NCI-H774 (cell line): ENCODE measurements at regions not wholly inside any gene's neighbourhood (a gene's known extent, or its start where the extent isn't known, plus 50 kb on each side); places are given as distances from the start of the nearest gene placed in this dataset.
A peak's percentile ranks its signal among the peaks of the same experiment; 100 is the strongest.

Experiments used
- DNase-seq: peaks from one replicate; lab custom pipeline; 2025; lab: John Stamatoyannopoulos, UW

DNA sequence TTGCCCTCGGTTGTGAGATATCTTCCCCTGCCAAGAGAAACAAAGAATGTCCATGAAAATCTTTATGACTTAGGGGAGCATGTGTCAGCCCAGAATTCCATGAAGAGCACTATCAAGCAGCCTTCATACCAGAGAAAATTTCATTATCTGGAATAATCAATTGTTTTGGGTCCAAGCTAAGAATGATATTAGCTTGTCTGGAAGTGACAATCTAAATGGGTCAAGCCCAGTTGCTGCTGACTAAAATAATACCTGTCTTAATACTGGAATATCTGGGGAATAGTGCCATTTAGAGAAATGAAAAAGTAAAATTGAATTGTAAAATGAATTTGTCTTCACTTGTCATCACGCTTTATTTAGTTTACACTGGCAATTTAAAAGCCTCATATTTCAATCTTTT, 407.4 kb downstream of the PLA2G4A start:
- DNase-seq = no peak

DNA sequence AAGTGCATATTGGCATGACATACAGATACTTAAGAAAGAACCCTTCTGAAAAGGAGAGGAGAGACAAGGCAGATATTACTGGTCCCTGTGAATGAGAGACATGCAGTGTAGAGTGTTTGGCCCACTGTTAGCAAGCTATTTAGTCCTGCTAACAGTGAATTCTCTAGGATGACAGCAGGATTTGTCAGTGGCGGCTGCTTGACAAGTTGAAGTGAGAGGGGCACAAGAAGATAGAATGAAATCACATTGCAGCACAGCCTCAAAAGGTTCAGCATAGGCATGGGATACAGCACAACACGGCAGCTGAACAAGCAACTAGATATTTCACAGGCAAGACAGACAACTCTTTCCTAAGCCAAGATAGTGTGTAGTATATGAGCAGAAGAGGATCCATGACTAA, 407.9 kb downstream of the PLA2G4A start:
- DNase-seq = no peak

DNA sequence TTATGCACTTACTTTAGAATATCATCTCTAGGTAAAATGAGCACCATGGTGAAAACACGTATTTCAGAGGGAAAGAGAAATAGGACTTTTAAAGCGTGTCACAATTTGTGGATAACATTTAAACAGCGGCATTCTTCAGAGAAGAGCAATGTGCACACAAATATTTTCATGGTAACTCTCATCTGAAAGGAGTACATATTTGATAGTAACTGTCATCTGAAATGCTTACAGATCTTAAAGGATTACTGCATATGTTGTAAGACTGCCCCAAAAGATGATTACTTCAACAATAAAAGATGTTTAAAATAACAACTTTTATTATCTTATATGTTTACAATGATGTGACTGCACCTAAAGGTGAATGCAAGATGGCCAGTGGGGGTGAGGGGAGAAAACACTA, 408.8 kb downstream of the PLA2G4A start:
- no peak for DNase-seq

DNA sequence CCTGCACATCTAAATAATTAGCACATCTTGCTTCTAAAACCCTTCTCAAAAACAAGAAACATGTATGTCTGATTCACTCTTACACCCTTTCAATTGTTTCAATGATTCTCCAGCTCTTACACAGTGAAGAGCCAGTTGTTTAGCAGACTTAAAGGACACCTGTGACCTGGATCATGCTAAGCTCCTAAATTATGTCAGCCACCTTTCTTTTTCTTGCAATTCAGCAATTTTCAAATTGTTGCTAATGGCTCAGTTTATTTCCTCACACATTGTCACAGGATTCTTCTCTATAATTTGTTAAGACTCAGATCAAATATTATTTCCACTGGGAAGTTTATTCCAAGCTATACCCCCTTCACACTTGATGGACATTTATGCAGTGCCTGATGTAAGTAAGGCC, 413.2 kb downstream of the PLA2G4A start:
- DNase-seq = no peak

DNA sequence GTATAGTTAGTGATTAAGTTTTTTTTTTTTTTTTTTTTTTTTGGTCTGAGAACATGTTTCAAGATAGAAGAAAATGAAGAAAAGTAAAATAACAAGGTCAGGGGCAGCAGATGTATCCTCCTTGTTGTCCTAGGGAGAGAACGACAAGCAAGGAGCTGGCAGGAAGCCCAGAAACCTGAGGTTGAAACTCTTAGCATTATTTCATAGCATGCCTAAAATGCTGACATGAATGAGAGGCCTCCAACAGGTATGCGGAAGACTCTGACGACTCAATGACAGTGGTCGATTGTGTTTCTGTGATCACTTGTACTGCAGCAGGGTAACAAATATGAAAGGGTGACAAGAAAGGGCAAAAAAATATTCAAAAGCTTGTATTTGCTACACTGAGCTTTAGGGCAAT, 415.9 kb downstream of the PLA2G4A start:
- no peak for DNase-seq

DNA sequence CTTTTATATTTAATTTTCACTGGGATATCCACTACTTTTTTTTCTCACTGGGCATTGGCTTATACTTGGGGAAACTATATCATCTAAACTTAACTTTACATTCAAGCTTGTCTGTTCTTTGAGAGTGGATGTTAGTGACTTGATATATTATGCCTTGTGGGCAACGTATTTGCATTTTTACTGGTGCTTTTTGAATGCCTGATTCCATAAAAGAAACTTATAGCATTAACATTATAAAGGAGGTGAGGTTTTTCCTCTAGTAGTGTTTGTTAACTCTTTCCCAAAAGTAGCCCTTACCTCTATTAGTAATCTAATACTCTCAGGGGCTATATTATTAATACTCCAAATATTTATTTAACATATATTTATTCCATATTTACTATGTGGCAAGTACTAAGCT, 416.5 kb downstream of the PLA2G4A start:
- DNase-seq = no peak

DNA sequence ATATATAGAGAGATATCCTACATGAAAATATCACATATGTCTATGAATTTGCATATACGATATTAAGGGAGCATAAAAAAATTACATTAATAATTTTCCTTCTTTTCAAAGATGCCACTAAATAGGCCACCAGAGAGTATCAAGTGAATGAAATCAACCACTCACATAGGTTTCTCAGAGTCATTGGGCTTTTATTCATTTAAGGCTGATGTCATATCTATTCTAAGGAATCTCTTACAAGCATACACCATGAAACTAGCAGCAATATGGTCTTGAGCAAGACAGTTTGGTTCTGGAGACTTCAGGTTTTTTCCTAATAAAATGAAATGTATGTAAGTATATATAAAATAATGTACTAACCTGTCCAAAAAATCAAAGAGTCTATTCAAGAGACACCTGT, 420.4 kb downstream of the PLA2G4A start:
- DNase-seq = no peak

DNA sequence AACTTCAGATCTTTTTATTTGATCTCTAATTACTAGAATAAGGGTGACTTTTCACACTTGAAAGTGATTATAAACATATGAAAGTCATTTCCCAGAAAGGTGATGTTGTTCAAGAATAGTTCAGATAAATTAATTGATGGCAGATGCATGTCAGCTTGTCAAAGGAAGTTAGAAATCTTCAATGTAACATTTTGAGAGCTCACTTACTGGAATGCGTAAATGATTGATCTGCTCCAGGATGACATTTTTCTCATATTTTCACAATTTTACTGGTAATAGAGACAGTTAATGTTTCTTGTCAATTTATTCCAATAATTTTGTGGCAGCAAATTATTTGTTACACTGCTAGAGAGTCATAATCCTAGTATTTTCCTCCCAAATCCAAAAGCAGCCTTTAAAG, 424.2 kb downstream of the PLA2G4A start:
- DNase-seq = no peak

DNA sequence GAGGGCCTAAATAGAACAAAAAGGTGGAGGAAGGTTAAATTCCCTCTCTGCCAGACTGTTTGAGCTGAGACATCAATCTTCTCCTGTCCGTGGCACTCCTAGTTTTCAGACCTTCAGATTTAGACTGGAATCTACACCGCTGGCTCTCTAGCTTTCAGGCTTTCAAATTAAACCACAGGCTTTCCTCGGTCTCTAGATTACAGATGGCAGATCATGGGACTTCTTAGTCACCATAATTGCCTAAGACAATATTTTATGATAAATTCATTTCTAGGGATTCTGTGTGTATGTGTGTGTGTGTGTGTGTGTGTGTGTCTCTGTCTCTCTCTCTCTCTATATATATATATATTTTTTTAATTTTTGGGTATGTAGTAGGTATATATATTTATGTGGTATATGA, 428.7 kb downstream of the PLA2G4A start:
- DNase-seq = no peak

DNA sequence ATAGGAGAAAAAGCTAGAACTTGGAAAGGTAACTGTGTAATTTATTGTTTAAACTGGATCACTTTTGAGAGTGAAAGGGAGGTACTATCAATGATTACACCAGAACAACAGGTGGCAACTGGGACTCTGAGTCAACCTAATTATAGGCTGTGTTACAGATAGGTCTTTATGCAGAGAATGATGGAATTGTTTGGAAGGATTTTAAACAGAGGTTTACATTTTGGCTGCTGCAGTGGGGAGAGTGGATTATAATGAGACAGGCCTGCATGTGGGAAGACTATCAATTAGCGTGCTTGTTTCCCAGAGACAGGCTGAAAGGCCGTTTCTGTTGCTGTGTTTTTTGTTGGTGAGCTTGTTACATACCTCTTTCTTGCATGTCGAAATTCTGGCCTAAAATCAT, 432.9 kb downstream of the PLA2G4A start:
- DNase-seq = peak; percentile 47

DNA sequence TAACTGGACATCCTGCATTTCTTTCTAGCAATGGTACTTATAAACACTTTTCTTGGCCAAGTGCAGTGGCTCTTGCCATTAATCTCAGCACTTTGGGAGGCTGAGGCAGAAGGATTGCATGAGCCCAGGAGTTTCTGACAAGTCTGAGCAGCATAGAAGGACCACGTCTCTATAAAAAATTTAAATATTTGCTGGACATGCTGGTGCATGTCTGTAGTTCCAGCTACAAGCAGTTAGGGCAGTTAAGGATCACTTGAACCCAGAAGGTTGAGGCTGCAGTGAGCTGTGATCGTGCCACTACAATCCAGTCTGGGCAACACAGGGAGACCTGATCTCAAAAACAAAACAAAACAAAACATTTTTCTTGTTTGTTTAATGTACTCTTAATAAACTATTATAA, 434.0 kb downstream of the PLA2G4A start:
- peak; percentile 14 for DNase-seq

DNA sequence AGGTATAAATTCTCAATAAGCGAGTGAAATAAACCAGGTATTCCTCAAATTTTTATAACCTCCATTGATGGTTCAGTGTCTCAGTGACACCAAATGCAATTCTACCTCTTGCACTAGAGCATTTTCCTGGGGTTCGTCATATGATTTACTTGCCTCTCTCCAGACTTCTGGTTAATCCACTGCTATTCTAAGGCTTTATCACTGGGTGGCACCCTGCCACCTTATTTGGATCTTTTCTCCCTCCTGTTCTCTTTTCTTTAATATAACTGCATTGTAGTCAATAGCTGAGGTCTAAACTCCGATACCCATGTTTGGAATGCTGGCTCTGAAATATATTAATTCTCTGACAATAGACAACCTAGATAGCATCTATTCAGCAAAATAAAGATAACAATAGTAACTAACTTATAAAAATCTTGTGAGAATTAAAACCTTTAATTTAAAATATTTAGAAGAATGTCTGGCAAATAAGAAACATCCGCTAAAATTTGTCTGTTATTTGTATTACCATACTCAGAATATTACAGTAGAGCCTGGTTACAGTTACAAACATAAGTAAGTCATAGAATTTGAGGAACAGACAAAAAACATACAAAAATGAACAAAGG, 436.4 kb downstream of the PLA2G4A start:
- DNase-seq = peak; percentile 50

DNA sequence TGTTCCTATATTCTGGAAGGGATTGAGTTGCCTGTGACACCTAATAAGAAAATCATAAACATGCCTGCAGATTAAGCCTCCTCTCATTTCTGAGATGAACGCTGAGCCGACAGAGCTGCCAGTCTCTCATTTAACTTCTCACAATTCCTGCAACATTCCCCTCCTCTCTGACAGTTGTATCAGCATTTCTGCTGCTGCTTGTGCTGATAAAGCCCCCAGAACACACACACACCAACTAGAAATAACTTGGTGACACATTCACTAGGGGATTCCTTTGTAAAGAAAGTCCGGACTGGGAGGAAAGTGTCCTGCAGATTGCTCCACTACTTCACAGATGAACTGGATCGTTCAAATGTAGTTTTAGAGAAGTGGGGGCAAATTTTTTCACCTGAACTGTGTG, 437.3 kb downstream of the PLA2G4A start:
- DNase-seq = no peak

DNA sequence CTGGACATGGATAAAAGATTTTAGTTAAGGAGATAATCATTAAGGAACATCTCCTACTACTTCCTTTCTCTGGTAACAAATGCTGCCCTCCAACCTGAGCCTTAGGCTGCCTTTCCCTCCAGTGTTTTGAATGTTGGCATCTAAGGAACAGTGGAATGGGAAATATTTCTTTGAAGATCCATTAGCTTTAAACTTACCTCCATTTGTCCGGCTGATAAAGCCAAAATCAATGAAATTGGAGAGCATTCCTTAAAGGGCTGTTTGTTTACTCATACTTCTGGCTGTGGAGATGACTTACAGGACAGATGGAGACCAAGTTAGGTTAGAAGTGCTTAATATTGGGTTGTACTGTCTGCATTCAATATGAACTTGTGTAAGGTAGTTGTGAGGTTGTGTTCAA, 439.1 kb downstream of the PLA2G4A start:
- no peak for DNase-seq

DNA sequence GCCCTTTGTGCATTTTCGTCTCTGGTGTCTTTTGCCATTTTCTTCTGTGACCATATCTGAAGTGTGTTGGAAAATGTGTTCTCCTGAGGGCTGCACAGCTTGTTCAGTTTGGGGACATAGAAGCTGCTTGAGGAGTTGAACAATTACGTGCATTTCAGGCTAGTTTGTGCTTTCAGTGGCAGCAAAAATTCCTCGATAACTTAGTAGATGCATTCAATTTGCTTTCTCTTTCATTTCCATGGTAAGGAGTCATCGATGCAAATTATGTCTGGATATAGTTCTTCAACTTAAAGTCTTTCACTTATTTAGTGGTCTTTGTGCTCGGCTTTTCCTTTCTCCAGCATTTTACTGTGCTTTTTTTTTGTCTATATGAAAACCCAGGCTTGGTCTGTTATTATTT, 441.5 kb downstream of the PLA2G4A start:
- no peak for DNase-seq

DNA sequence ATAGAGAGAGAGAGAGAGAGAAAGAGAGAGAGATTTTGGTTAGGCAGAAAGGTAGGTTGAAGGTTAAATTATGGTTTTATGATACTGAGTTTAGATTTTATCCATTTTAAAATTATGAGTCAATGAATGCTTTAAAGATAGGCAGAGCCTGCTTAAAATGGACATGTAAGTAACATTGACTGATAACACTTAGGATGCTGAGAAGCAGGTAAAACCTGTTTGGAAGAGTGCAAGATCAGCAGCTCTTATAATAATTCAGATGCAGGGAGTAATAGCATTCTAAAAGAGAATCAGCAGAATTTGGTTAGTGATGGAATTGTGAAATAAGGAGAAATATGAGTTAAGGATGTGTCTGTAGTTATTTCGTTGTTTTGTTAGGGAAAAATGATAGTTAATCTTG, 446.6 kb downstream of the PLA2G4A start:
- DNase-seq = no peak

DNA sequence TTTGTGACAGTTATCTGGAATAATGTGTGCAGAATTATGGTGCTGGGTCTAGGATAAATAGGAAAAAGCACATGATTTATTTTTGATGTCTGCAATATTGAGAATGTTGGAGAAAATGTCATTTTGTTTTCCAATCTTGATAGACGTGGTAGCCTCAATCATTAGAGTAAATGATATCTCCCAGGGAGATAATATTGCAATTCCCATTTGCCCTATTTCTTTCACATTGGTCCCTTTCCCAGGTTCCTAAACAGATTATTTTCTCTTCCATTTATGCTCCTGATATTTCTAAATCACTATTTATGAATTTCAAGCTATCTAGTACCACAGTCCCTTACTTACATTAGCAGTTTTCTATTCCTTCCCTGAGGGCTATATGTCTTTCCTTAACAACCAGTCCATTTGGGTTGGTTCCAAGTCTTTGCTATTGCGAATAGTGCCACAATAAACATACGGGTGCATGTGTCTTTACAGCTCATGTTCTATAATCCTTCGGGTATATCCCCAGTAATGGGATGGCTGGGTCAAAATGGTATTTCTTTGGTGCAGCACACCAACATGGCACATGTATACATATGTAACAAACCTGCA, 447.3 kb downstream of the PLA2G4A start:
- no peak for DNase-seq

DNA sequence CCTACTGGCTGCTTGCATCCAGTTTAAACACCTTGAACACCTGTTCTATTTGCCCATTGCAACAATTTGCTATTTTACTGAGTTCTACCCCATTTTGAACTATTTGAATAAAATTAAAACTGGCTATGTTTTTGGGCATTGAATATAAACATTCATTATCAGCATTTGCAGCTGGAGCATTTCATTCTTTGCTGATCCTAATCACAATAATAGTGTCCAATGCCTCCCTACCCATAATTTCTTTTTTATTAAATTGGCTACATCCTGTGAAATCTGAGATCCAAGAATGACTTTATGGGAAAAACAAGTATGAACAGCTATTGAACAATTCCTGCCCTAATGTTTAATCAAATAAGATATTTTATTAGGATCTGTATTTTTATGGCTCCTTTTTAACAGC, 447.9 kb downstream of the PLA2G4A start:
- DNase-seq = no peak

DNA sequence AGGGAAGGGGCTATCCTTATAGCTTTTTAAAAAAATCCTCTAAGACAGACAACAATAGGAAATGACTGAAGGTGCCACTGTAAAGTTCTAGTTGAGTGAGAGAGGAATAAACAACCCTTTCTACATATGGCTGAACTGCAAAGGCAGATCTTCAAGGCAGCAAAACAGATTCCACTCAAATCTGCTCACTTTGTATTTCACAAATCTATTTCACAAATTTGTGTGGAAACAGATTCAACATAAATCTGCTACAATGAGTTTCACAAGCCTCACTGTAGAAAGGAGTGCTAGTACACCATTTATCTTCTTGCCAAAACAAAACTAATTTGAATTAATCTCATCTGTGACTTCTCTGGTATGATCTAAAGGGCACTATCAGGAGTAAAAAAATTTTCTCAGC, 451.3 kb downstream of the PLA2G4A start:
- DNase-seq = no peak

DNA sequence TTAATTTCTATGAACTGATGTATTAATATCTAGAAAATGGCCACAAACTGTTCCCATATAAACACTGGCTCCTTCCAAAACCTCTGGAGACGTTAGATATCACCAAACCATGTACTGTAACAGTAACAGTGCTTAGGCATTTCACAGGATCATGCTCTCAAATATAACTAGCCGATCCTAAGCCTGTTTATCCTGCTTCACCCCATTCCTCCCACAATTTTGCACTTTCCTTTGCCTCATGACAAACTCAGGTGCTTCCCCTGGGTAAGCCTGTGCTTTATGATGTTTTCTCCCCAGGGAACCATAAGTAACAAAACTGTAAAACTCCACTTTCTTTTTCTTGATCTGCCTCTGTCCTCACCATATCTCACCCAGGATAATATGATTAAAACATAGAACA, 452.3 kb downstream of the PLA2G4A start:
- DNase-seq = no peak

DNA sequence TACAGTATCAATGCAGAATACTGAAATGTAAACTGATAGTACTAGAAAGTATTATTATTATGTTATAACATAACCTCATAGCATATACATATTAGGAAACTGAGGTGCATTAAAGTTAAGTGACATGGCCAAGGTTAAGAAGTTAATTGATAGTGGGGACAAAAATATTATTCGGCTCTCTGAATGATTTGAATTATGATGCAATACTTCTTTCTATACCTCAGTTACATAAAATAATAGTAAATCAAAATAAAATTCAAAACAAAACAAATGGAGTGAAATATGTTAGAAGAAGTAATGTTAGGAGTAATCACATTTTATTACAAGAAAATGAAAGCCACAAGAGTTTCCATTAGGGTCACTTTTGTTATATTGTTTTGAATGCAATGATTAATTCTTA, 455.2 kb downstream of the PLA2G4A start:
- no peak for DNase-seq

DNA sequence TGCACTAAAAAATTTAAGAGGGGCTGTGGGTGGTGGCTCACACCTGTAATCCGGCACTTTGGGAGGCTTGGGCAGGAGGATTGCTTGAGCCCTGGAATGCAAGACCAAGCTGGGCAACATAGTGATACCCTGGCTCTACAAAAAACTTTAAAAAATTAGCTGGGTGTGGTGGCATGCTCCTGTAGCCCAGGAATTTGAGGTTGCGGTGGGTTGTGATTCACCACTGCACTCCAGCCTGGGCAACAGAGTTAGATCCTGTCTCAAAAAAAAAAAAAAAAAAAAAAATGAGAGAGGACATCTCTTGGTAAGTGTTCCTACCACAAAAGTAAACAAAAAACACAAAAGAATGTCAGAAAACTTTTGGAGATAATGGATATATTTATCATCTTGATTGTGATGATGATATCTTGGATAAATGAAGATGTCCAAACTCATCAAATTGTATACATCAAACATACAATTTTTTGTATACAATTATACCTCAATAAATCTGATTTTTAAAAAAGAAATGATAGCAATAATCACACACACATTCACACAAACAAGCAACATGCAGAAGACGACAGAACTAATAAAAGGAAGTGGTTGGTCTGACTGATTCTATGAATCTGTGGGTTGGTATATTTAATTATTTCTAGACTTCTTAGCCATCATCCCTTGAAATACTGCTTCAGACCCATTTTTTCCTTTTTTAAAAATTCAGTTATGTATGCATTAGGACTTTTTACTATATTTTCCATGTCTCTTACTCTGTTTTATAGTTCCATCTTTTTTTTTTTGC, 465.9 kb downstream of the PLA2G4A start:
- no peak for DNase-seq

DNA sequence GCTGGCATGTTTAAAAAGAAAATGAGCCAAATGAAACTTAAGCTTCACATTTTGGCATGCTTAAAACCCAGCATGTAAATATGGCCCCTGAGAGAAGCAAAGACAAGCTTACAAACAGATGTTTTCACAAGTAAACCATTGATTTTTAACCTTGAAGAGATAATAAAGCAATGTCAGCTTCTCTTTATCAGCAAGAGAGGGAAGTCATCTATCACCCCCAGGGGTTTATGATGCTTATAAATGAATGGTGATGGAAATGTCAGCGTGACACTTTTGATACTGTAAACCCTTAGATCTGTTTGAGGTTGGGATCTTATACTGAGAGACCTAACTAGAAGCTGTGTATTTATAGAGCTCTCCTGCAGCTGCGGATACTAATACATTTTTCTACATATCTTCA, 471.3 kb downstream of the PLA2G4A start:
- DNase-seq = no peak
